Cardiac septum (tissue), 1 donor: ENCODE measurements at regions not wholly inside any gene's neighbourhood (a gene's known extent, or its start where the extent isn't known, plus 50 kb on each side); places are given as distances from the start of the nearest gene placed in this dataset.

Experiments used
- DNase-seq: peaks from one replicate; pipeline ENCODE4 v3.0.0-alpha.2; 2020; ENCODE audit warnings: low spot score
- intact Hi-C: fragments of 100-400 bp; cut with DNase I; formaldehyde crosslinking; loops from one replicate; pipeline ENCODE4 v1.14.0; 2022
- donor health status: DM: no; HTN: no; CAD: no.

DNA sequence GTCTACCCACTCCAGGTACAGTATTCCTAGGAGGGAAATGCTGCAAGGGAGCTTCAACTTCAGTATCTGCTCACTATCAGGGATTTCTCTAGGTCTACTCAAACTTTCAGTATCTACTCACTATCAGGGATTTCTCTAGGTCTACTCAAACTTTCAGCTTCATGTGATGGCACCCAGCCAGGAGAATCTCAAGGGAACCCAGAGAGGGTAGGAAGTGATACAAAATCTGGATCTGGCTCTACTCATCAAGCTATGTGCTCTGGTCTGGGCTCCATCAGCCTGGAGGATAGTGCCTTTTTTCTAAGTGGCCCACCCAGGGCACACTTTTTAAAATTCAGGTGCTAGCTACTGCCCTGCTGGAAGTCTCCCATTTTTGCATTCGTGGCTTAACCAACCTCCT is 52.3 kb upstream of the FNDC3A start:
- DNase-seq = no peak
- intact Hi-C loops = no loop called here

DNA sequence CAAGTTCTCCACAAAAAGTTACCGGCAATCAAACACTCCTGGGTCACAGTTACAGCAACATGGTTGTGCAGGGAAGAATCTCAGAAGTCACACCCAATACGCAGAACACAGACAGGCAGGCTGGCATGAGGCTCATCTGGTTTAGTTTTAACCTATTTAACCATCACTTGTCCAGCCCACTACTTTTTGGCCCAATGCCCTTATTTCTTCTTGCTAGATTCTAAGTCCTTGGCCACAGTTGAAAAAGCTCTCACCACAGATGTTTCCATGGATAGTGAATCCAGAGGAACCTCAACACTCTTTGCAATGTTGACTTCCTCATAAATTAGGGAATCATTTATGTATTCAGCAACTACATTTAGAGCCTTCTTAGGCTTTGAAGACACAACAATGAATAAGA is 50.7 kb upstream of the FNDC3A start:
- DNase-seq = no peak
- intact Hi-C loops = no loop called here
